GM12878 (cell line): ENCODE measurements at regions not wholly inside any gene's neighbourhood (a gene's known extent, or its start where the extent isn't known, plus 50 kb on each side); places are given as distances from the start of the nearest gene placed in this dataset.

ENCODE experiments used
- ATAC-seq: fragments of 200-7000 bp; cut with Tn5 transposase; 3 replicates; pipeline ENCODE4 v1.9.1; 2020; ENCODE audit warnings: mild to moderate bottlenecking, moderate library complexity
- BruUV-seq: library from RNA; stranded (reverse); fragments of 400-500 nt; replicated peaks from 2 replicates; lab custom pipeline; 2021; lab: Mats Ljungman, UMichigan
- CTCF ChIA-PET: fragments of 300-600 bp; sonication (Branson Sonifier 250); formaldehyde crosslinking; extraction: SDS; loops from one replicate; lab custom pipeline; 2021; ENCODE audit warnings: inconsistent platforms; lab: Yijun Ruan, JAX
- POLR2A ChIA-PET: fragments of 350-600 bp; formaldehyde crosslinking; extraction: SDS; loops from one replicate; lab custom pipeline; 2021; ENCODE audit warnings: inconsistent platforms; lab: Charles Lee
- RAD21 ChIA-PET: fragments of 300-600 bp; sonication (Branson Sonifier 250); formaldehyde crosslinking; loops from one replicate; lab custom pipeline; 2023; ENCODE audit warnings: antibody characterized with exemption; ENCODE audit not compliant: unreplicated experiment; lab: Charles Lee
- SMC1A ChIA-PET: fragments of 300-600 bp; sonication (Branson Sonifier 250); formaldehyde crosslinking; loops from one replicate; lab custom pipeline; 2023; ENCODE audit not compliant: unreplicated experiment, uncharacterized antibody; lab: Charles Lee
- DNase-seq: peaks from one replicate; pipeline ENCODE4 v3.0.0-alpha.2; 2011; ENCODE audit warnings: low read depth, low spot score
- FAIRE-seq: peaks from 3 replicates; lab custom pipeline; 2011; peaks lifted over from hg19 to GRCh38; lab: Jason Lieb, UNC
- H2AFZ ChIP-seq: 2 replicates; pipeline ENCODE4 v1.6.0; 2011; ENCODE audit warnings: low read depth, low read length, control low read depth; ENCODE audit not compliant: control insufficient read depth
- H3K27ac ChIP-seq: 2 replicates; pipeline ENCODE4 v1.5.1; 2011; ENCODE audit warnings: control low read depth; ENCODE audit not compliant: control insufficient read depth, insufficient read depth
- H3K27me3 ChIP-seq, 2 experiments: replicated peaks in 1 of 2; 2 replicates each; pipeline versions ENCODE4 v1.6.0 to v1.6.1; 2011; ENCODE audit warnings: low read length in 1 of 2; ENCODE audit not compliant: control insufficient read depth in 2 of 2, insufficient read depth in 2 of 2
- H3K36me3 ChIP-seq, 2 experiments: 2 replicates each; pipeline ENCODE4 v1.5.1; 2011; ENCODE audit warnings: low read length in 1 of 2; ENCODE audit not compliant: control insufficient read depth in 2 of 2, insufficient read depth in 2 of 2
- H3K4me1 ChIP-seq: 2 replicates; pipeline ENCODE4 v1.6.1; 2011; ENCODE audit warnings: mild to moderate bottlenecking, low read length, moderate library complexity, mixed read lengths; ENCODE audit not compliant: control insufficient read depth, insufficient read depth
- H3K4me2 ChIP-seq: 2 replicates; pipeline ENCODE4 v1.6.0; 2011; ENCODE audit warnings: control low read depth; ENCODE audit not compliant: control insufficient read depth, insufficient read depth
- H3K4me3 ChIP-seq: fragments of 200-600 bp; sonication (generic); 2 replicates; pipeline ENCODE4 v1.5.1; 2016
- H3K79me2 ChIP-seq: 2 replicates; pipeline ENCODE4 v1.6.0; 2011; ENCODE audit warnings: low read length; ENCODE audit not compliant: control insufficient read depth, insufficient read depth
- H3K9ac ChIP-seq: 2 replicates; pipeline ENCODE4 v1.8.0; 2011; ENCODE audit warnings: low read length, control low read depth, mixed read lengths; ENCODE audit not compliant: control insufficient read depth, insufficient read depth
- H3K9me3 ChIP-seq: replicated peaks from 3 replicates; pipeline ENCODE4 v1.5.1; 2011; ENCODE audit warnings: mild to moderate bottlenecking, low read length; ENCODE audit not compliant: control insufficient read depth, insufficient read depth
- H4K20me1 ChIP-seq: 2 replicates; pipeline ENCODE4 v1.6.0; 2011; ENCODE audit not compliant: control insufficient read depth, insufficient read depth
- CHD1 ChIP-seq: IDR thresholded peaks from 2 replicates; pipeline ENCODE4 v1.6.1; 2012; ENCODE audit warnings: low read depth, low read length, improper control_type of control experiment
- CHD2 ChIP-seq: IDR thresholded peaks from 2 replicates; pipeline ENCODE4 v1.6.1; 2011; ENCODE audit warnings: low read depth, low read length, improper control_type of control experiment, borderline replicate concordance
- GABPA ChIP-seq: IDR thresholded peaks from 2 replicates; pipeline ENCODE4 v1.6.1; 2014; ENCODE audit warnings: antibody characterized with exemption, low read depth, mild to moderate bottlenecking, inconsistent platforms
- PML ChIP-seq: IDR thresholded peaks from 2 replicates; pipeline ENCODE4 v1.6.1; 2012; ENCODE audit warnings: low read length, inconsistent platforms
- RBBP5 ChIP-seq: fragments of 200-600 bp; sonication (generic); conservative IDR thresholded peaks from 2 replicates; pipeline ENCODE4 v1.6.1; 2016
- RELA ChIP-seq: fragments of 450-650 bp; IDR thresholded peaks from 2 replicates; pipeline ENCODE4 v1.8.0; 2014; ENCODE audit warnings: borderline replicate concordance; ENCODE audit not compliant: partially characterized antibody
- SIN3A ChIP-seq: IDR thresholded peaks from 2 replicates; pipeline ENCODE4 v1.6.1; 2012; ENCODE audit warnings: low read depth, low read length, improper control_type of control experiment
- SP1 ChIP-seq: IDR thresholded peaks from one replicate; pipeline ENCODE4 v1.6.1; 2011; ENCODE audit warnings: low read depth, low read length
- SUPT20H ChIP-seq: IDR thresholded peaks from 2 replicates; pipeline ENCODE4 v1.6.1; 2011; ENCODE audit warnings: low read depth, mild to moderate bottlenecking, low read length, moderate library complexity, borderline replicate concordance; ENCODE audit not compliant: control insufficient read depth
- YY1 ChIP-seq: IDR thresholded peaks from 2 replicates; pipeline ENCODE4 v1.6.1; 2011; ENCODE audit warnings: low read depth, mild to moderate bottlenecking, low read length
- WGBS: methylation state at CpG from one replicate; pipeline ENCODE4 v1.1.6; 2016; ENCODE audit warnings: low lambda C conversion rate; ENCODE audit not compliant: insufficient replicate concordance, insufficient coverage; ENCODE audit errors: missing lambda C conversion rate; 5-methylcytosine and 5-hydroxymethylcytosine counted together
- in situ Hi-C: fragments of 300-500 bp; cut with MboI; formaldehyde crosslinking; loops from 9 replicates; pipeline ENCODE4 v1.14.3; 2018; ENCODE audit warnings: mixed read lengths
- intact Hi-C: fragments of 100-400 bp; cut with micrococcal nuclease; formaldehyde crosslinking; loops from one replicate; pipeline ENCODE4 v1.14.2; 2022; ENCODE audit not compliant: unreplicated experiment
- TF ChIP-seq, protein P1 (sequence below): fragments of 450-650 bp; IDR thresholded peaks from 2 replicates; pipeline ENCODE4 v1.6.1; 2017; ENCODE audit warnings: mild to moderate bottlenecking, low read depth, inconsistent platforms; ENCODE audit not compliant: poor library complexity, severe bottlenecking

GRCh38 chr12:19752712-19753111, 313.4 kb downstream of the AEBP2 start:
- H3K36me3 ChIP-seq, result no peaks in the 10 kb centered on the region
- POLR2A ChIA-PET, result no interaction called here
- H3K4me3 ChIP-seq, result no peak overlapping the region
- CTCF ChIA-PET, result no interaction called here
- no peaks in the 10 kb centered on the region for H3K4me1 ChIP-seq
- BruUV-seq, result no TSS peak
- 31% methylated on average over 3 of the region's 3 CpGs for WGBS
- RAD21 ChIA-PET, result no interaction called here
- H3K9ac ChIP-seq, result no peak overlapping the region
- H3K4me2 ChIP-seq, result no peak overlapping the region
- no peak for DNase-seq
- no peak overlapping the region for H2AFZ ChIP-seq
- TF ChIP-seq, protein P1, sequence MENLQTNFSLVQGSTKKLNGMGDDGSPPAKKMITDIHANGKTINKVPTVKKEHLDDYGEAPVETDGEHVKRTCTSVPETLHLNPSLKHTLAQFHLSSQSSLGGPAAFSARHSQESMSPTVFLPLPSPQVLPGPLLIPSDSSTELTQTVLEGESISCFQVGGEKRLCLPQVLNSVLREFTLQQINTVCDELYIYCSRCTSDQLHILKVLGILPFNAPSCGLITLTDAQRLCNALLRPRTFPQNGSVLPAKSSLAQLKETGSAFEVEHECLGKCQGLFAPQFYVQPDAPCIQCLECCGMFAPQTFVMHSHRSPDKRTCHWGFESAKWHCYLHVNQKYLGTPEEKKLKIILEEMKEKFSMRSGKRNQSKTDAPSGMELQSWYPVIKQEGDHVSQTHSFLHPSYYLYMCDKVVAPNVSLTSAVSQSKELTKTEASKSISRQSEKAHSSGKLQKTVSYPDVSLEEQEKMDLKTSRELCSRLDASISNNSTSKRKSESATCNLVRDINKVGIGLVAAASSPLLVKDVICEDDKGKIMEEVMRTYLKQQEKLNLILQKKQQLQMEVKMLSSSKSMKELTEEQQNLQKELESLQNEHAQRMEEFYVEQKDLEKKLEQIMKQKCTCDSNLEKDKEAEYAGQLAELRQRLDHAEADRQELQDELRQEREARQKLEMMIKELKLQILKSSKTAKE, result no peak
- TF ChIP-seq SIN3A, result no peak
- TF ChIP-seq YY1, result no peak
- no peak for TF ChIP-seq PML
- no peak for TF ChIP-seq RELA
- TF ChIP-seq SP1, result no peak
- TF ChIP-seq CHD2, result no peak
- no peak for TF ChIP-seq CHD1
- no peak for TF ChIP-seq SUPT20H
- TF ChIP-seq RBBP5, result no peak
- TF ChIP-seq GABPA, result no peak
- TF ChIP-seq, all 136 proteins: peak for 0
- no peak for ATAC-seq
- in situ Hi-C loops (no loop called here), intact Hi-C loops (no loop called here)
- Histone ChIP-seq H4K20me1 (no peaks in the 10 kb centered on the region), H3K27me3 (no peaks in the 10 kb centered on the region), H3K79me2 (no peaks in the 10 kb centered on the region), H3K9me3 (no peaks in the 10 kb centered on the region; the same call in 2 of the 3 replicates), H3K27ac (no peak overlapping the region)
- FAIRE-seq, result no peak
- SMC1A ChIA-PET, result no interaction called here
